GM18520 (cell line): ENCODE measurements at regions not wholly inside any gene's neighbourhood (a gene's known extent, or its start where the extent isn't known, plus 50 kb on each side); places are given as distances from the start of the nearest gene placed in this dataset.

Experiments used
- ATAC-seq: cut with Tn5 transposase; IDR thresholded peaks from one replicate; pipeline ENCODE4 v1.9.1; 2021; ENCODE audit not compliant: unreplicated experiment

- ATAC-seq = no peak
Measured at GRCh38 chr5:105963696-105964255, 1707.0 kb downstream of the EFNA5 start.

GRCh38 chr5:105961572-105961971, 1709.2 kb downstream of the EFNA5 start:
- ATAC-seq = no peak

GRCh38 chr5:105956456-105957196, 1714.1 kb downstream of the EFNA5 start:
- no peak for ATAC-seq

GRCh38 chr5:105954341-105954740, 1716.4 kb downstream of the EFNA5 start:
- ATAC-seq = no peak

GRCh38 chr5:105953616-105954015, 1717.1 kb downstream of the EFNA5 start:
- ATAC-seq = no peak

GRCh38 chr5:105952875-105953274, 1717.9 kb downstream of the EFNA5 start:
- ATAC-seq = no peak

- no peak for ATAC-seq
Measured at GRCh38 chr5:105947461-105947860, 1723.3 kb downstream of the EFNA5 start.

GRCh38 chr5:105945203-105945972, 1725.3 kb downstream of the EFNA5 start:
- no peak for ATAC-seq

- ATAC-seq = no peak
Measured at GRCh38 chr5:105940181-105940580, 1730.6 kb downstream of the EFNA5 start.

- ATAC-seq = no peak
Measured at GRCh38 chr5:105934171-105934570, 1736.6 kb downstream of the EFNA5 start.

GRCh38 chr5:105931881-105932421, 1738.8 kb downstream of the EFNA5 start:
- no peak for ATAC-seq

- no peak for ATAC-seq
Measured at GRCh38 chr5:105929858-105930257, 1740.9 kb downstream of the EFNA5 start.

- no peak for ATAC-seq
Measured at GRCh38 chr5:105924366-105924765, 1746.4 kb downstream of the EFNA5 start.

- ATAC-seq = no peak
Measured at GRCh38 chr5:105922574-105922973, 1748.2 kb downstream of the EFNA5 start.

GRCh38 chr5:105922080-105922479, 1748.7 kb downstream of the EFNA5 start:
- no peak for ATAC-seq

GRCh38 chr5:105917189-105917588, 1753.5 kb downstream of the EFNA5 start:
- ATAC-seq = no peak

- no peak for ATAC-seq
Measured at GRCh38 chr5:105907016-105907415, 1763.7 kb downstream of the EFNA5 start.

GRCh38 chr5:105905392-105905791, 1765.3 kb downstream of the EFNA5 start:
- no peak for ATAC-seq

GRCh38 chr5:105903069-105903468, 1767.7 kb downstream of the EFNA5 start:
- no peak for ATAC-seq

- no peak for ATAC-seq
Measured at GRCh38 chr5:105899726-105900125, 1771.0 kb downstream of the EFNA5 start.

- ATAC-seq = no peak
Measured at GRCh38 chr5:105898183-105898582, 1772.6 kb downstream of the EFNA5 start.

GRCh38 chr5:105885266-105885665, 1785.5 kb downstream of the EFNA5 start:
- no peak for ATAC-seq
